Stimulated activated naive CD8-positive, alpha-beta T cell treated with anti-CD3 and anti-CD28 coated beads, Interleukin-15, Interleukin-2, amounts not matched to agents 100 ng/mL and 50 ng/mL, for 24 hours (primary cell): ENCODE measurements at regions not wholly inside any gene's neighbourhood (a gene's known extent, or its start where the extent isn't known, plus 50 kb on each side); places are given as distances from the start of the nearest gene placed in this dataset.

ENCODE experiments used
- H3K27ac Mint-ChIP-seq: one replicate; pipeline ENCODE4 v1.8.0; 2021; ENCODE audit warnings: mild to moderate bottlenecking, mixed read lengths
- H3K27me3 Mint-ChIP-seq: one replicate; pipeline ENCODE4 v1.8.0; 2021; ENCODE audit warnings: mixed read lengths
- H3K36me3 Mint-ChIP-seq: one replicate; pipeline ENCODE4 v1.8.0; 2021; ENCODE audit warnings: low read depth, mixed read lengths
- H3K4me1 Mint-ChIP-seq: one replicate; pipeline ENCODE4 v1.8.0; 2021; ENCODE audit warnings: low read depth, mixed read lengths
- H3K4me3 Mint-ChIP-seq: one replicate; pipeline ENCODE4 v1.8.0; 2021; ENCODE audit warnings: mild to moderate bottlenecking, mixed read lengths
- H3K9me3 Mint-ChIP-seq: one replicate; pipeline ENCODE4 v1.8.0; 2021; ENCODE audit warnings: mixed read lengths

DNA sequence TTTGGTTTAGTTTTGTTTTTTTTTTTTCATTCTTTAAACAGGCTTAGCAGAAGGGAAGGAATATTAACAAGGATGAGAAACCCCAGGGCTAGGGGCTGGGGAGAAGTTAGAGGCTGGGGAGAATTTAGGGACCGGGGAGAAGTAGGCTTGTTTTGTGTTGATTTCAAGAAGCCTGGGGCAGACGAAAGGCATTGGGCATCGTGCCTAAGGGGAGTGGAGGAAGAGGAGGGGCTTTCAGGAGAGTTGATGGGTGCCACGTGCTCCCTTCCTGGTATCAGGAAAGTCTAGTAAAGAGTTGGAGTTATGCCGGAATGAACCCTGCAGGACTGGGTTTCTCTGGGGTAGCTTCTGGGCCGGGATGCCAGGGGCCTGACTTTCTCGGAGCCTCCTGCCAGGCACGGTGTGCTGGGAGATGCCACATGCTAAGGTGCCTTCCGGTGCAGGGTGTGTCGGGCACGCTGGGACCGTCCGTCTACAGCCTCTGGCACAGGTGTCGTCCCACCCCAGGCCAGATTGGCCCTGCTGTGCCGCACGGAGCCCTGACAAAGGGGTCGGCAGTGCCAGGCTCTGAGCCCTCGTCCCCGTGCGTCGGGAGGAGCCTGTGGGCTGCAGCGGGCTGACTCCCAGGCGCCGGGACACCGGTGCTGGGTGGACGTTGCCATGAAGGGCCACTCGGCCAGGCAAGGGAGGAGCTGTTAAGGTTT lies 159.9 kb downstream of the OLFM1 start:
- no peaks in the 10 kb centered on the region for H3K4me1 Mint-ChIP-seq
- H3K27me3 Mint-ChIP-seq, result peaks cover 11% of the 10 kb centered on the region
- no peak overlapping the region for H3K4me3 Mint-ChIP-seq
- H3K36me3 Mint-ChIP-seq, result no peaks in the 10 kb centered on the region
- H3K27ac Mint-ChIP-seq, result no peak overlapping the region
- H3K9me3 Mint-ChIP-seq, result no peaks in the 10 kb centered on the region

DNA sequence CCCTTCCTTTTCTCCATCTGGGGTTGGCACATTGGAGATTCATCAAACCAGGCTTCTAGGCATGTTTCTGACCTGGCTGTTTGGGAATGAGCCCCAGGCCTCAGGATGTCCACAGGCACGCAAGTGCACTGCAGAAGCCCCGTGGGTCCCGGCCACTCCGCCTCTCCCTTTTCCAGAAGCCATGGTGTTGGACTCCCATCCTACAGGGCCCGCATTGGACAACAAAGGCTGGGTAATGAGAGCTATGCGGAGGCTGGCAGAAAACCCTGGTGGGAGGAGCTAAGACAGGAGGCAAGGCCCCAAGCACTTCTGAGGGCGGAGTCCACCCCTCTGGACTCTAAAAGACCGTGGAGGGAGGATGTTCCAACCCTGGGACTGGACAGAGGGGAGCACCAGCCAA lies 160.6 kb downstream of the OLFM1 start:
- no peaks in the 10 kb centered on the region for H3K36me3 Mint-ChIP-seq
- H3K4me1 Mint-ChIP-seq, result no peaks in the 10 kb centered on the region
- H3K27ac Mint-ChIP-seq, result no peak overlapping the region
- H3K4me3 Mint-ChIP-seq, result no peak overlapping the region
- no peaks in the 10 kb centered on the region for H3K9me3 Mint-ChIP-seq
- peaks cover 11% of the 10 kb centered on the region for H3K27me3 Mint-ChIP-seq

DNA sequence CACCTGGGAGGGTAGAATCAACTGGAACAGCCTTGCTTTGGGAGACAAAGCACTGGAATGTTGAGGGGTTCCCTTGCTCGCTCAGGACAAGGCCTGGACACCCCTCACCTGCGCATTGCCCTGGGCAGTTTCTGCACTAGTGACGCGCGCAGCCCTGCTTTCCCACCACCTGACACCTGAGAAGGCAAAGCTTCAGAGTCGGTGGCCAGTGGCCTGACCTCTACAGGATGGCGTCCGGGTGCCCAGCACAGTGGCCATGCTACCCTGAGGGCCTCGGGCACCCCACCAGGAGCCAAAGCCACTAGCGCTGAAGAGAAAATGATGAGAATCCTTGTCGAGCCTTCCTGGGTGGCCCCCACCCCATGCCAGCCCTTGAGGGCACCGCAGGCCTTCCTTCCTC lies 161.3 kb downstream of the OLFM1 start:
- no peaks in the 10 kb centered on the region for H3K36me3 Mint-ChIP-seq
- peaks cover 11% of the 10 kb centered on the region for H3K27me3 Mint-ChIP-seq
- no peak overlapping the region for H3K4me3 Mint-ChIP-seq
- no peaks in the 10 kb centered on the region for H3K9me3 Mint-ChIP-seq
- no peak overlapping the region for H3K27ac Mint-ChIP-seq
- H3K4me1 Mint-ChIP-seq, result no peaks in the 10 kb centered on the region

DNA sequence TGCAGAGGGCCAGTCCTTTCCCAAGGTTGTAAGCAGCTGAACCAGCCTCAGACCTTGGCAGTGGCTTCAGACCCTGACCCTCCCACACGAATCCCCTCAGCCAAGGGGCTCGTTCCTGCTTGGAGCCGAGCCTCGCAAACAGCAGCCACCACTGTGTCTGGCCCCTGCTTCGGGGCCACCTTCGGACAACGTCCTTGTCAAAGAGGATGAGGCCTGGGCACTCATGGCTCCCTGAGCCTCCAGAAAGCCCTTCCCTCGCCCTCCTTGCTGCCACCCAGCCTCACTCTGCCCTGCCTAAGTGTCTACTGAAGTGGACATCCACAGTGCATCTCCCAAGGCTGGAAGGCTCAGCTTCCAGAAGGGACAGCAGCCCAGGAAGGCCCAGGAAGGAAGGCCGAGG lies 161.7 kb downstream of the OLFM1 start:
- no peaks in the 10 kb centered on the region for H3K9me3 Mint-ChIP-seq
- H3K27me3 Mint-ChIP-seq, result peaks cover 11% of the 10 kb centered on the region
- no peak overlapping the region for H3K27ac Mint-ChIP-seq
- H3K4me3 Mint-ChIP-seq, result no peak overlapping the region
- no peaks in the 10 kb centered on the region for H3K36me3 Mint-ChIP-seq
- H3K4me1 Mint-ChIP-seq, result no peaks in the 10 kb centered on the region

DNA sequence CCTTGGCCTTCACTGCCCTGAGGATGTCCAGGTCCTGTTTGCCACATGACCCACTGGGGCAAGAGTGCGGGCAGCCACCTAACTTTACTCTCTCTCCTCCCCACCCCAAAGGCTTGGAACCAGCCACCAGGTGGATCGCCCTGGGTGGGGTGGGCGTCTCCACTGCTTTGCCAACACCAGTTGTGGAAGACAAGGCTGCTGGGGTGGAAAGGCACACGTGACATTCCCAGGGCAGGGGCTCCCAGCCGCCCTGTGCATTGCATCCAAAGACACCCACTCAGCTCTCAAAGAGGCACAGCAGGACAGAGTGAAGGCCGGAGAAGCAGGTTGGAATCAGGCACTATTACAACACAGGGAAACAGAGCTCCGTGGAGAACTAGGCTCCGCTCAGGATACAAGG lies 162.2 kb downstream of the OLFM1 start:
- H3K4me3 Mint-ChIP-seq, result no peak overlapping the region
- H3K4me1 Mint-ChIP-seq, result no peaks in the 10 kb centered on the region
- no peak overlapping the region for H3K27ac Mint-ChIP-seq
- no peaks in the 10 kb centered on the region for H3K36me3 Mint-ChIP-seq
- H3K9me3 Mint-ChIP-seq, result no peaks in the 10 kb centered on the region
- peaks cover 11% of the 10 kb centered on the region for H3K27me3 Mint-ChIP-seq

DNA sequence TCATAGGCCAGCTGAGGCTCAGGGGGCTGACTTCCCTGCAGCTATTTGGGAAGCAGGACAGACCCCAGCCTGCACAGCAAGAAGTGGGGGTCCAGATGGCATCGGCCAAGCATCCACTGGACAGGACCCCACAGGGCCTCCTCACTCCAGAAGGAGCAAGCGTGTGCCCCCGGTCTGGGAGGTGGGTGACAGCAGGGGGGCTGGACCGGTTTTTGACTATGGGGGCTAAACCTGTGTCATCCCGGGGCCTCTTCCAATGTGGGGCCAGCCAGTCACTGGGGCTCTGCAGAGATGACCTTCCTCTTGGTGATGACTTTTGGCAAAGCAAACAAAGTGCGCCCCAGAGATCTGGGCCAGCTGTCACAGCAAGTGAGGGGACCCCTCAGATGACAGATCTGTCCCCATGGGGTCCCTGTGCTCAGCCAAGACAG lies 163.9 kb downstream of the OLFM1 start:
- Mint-ChIP-seq H3K4me3 (no peak overlapping the region), H3K27ac (no peak overlapping the region), H3K36me3 (no peaks in the 10 kb centered on the region), H3K9me3 (no peaks in the 10 kb centered on the region), H3K27me3 (peaks cover 6% of the 10 kb centered on the region), H3K4me1 (no peaks in the 10 kb centered on the region)

DNA sequence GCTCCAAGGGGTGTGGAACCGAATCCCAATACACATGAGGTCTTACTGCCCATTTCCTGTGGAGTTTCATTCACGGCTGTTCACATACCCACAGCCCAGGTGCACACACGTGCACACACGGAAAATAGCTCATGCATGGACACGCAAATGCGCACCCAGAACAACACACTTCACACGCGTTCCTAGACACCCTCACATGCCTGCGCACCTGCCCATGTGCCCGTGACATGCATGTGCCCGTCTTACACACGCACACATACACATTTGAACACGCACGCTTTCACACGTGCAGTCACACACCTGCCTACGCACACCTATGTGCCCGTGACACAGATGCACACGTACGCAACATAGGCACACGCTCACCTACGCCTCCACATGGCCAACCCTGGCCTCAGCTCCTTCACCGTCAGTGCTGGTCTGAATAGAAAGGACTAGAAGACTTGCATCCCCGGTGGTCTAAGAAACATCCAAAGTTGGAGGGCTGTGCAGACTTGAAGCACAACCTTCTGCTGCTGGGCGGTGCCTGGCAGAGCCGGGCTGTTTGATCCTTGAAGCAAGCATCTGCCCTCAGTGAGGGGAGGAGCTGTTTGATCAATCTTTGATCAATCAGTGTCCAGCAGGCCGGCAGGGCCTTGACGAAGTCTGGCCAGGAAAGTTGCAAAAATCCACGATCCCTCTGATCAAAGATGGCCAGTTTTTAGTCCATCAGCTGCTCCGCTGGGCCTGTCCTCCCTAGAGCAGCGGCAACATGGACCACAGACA lies 164.7 kb downstream of the OLFM1 start:
- no peaks in the 10 kb centered on the region for H3K9me3 Mint-ChIP-seq
- peaks cover 10% of the 10 kb centered on the region for H3K27me3 Mint-ChIP-seq
- H3K4me3 Mint-ChIP-seq, result no peak overlapping the region
- H3K27ac Mint-ChIP-seq, result no peak overlapping the region
- no peaks in the 10 kb centered on the region for H3K4me1 Mint-ChIP-seq
- H3K36me3 Mint-ChIP-seq, result no peaks in the 10 kb centered on the region

DNA sequence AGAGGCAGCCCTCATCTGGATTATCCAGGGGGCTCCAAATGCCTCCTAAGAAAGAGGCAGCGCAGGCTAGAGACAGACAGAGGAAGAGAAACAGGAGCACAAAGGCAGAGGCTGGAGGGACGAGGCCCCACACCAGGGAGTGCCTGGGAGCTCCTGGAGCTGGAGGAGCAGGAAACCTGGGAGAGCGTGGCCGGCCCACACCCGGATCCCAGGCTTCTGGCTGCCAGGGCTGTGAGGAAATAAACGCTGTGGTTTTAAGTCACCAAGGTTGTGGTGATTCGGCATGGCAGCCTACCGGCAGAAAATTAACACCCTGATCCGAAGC lies 165.5 kb downstream of the OLFM1 start:
- peaks cover 10% of the 10 kb centered on the region for H3K27me3 Mint-ChIP-seq
- H3K4me3 Mint-ChIP-seq, result no peak overlapping the region
- H3K27ac Mint-ChIP-seq, result no peak overlapping the region
- no peaks in the 10 kb centered on the region for H3K4me1 Mint-ChIP-seq
- no peaks in the 10 kb centered on the region for H3K36me3 Mint-ChIP-seq
- H3K9me3 Mint-ChIP-seq, result no peaks in the 10 kb centered on the region

DNA sequence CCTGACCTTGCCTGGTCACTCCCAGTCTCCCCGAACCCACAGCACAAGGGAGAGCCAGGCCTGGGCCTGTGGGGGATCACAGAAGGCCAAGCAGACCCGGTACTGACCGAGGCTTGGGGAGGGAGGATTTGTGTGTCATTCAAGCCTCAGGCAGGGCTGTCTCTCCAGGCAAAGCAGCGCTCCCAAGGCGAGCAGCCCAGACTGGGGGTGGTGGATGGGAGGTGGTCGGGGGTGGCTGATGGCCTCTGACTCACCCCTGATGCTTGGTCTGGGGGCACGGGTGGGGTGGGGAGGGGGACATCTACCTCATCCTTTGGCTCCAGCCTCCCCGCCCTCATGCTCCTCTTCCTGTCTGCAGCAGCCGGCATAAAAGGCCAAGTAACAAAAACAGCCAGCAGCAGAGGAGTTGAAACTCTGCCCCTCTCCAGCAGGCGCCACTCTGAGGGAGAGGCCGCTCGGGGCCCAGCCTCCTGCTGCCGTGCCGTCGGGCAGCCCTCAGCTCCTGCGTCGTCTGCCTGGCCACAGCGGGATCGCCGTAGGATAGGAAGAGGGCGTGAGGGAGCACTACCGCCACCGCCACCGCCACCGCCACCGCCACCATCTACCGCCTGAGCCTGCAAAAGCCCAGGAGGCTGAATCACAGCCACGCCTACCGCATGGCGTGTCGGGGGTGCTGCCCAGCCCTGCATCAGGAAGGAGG lies 166.0 kb downstream of the OLFM1 start:
- H3K9me3 Mint-ChIP-seq, result no peaks in the 10 kb centered on the region
- peaks cover 10% of the 10 kb centered on the region for H3K27me3 Mint-ChIP-seq
- H3K27ac Mint-ChIP-seq, result no peak overlapping the region
- H3K36me3 Mint-ChIP-seq, result no peaks in the 10 kb centered on the region
- no peak overlapping the region for H3K4me3 Mint-ChIP-seq
- H3K4me1 Mint-ChIP-seq, result no peaks in the 10 kb centered on the region

DNA sequence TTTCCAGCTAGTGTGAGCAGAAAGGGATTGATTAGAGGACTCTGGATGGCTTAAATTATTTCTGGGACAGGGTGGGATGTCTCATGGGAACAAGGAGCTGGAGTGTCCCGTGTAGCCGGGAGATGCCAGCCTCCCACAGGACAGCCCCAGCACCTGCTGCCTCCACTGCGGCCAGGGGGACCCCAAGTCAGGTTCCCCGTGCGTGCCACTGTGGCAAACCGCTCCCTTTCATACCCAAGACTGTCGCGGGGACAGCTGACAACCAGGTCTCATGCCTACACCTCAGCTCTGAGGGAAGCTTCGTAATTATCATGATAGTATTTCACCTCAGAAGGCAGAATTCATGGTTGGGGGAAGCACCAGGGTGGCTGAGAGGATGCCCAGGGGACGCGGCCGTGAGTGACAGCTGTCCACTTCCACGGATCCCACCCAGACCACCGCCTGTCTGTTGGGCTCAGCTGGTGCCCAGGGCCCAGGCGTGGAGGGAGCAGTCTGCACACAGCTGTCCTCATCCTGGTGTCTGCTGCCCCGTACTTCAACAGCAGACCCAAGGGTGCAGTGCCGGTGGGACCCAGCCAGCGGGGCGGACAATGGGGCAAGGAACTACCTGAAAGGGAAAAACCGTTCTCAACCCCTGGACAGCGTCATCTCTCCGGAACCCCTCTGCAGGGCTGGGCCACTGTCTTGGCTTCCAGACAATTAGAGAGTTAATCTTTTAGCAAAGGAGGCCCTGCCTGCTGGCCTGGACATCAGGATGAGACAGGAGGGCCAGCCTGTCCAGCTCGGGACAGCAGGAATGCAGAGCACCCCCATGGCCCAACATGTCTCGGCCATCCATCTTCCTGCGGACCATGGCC lies 166.9 kb downstream of the OLFM1 start:
- no peak overlapping the region for H3K4me3 Mint-ChIP-seq
- peaks cover 10% of the 10 kb centered on the region for H3K27me3 Mint-ChIP-seq
- no peak overlapping the region for H3K27ac Mint-ChIP-seq
- no peaks in the 10 kb centered on the region for H3K4me1 Mint-ChIP-seq
- no peaks in the 10 kb centered on the region for H3K9me3 Mint-ChIP-seq
- no peaks in the 10 kb centered on the region for H3K36me3 Mint-ChIP-seq

DNA sequence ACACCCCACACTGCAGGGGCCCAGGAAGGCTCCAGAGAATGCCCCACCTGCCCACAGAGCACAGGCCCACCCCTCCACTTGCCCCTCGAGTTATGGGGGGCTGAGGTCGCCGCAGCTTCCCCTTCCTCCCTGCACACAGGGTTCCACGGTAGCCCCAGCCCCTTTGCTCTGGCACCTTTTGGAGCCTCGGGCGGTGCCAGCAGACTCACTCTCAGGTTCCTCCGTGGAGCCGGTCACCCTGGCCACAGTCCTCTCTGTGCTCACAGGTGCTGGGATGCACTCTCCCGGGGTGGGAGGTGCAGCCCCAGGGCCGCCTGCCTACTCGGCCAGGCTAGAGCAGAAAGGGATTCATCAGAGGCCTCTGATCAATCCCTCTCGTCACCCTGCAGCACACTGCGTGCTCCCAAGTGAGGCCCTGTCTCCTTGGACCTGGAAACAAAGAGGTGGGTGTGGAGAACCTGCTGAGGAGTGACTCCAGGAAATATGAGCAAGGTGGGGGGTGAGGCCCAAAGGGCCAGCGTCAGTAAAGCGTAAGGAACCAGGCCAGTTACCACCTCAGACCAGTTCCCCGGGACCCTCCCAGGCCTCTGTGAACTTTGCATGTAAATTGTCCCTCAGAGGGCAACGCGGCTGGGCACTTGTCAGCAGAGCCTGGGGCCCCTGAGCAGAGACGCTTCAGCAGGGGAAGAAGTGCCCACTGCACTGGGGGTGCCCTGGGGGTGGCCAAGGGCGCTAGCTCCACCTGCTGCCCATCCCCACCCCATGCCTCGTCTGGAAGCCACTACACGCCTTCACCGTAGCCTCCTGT lies 167.8 kb downstream of the OLFM1 start:
- Mint-ChIP-seq H3K9me3 (no peaks in the 10 kb centered on the region), H3K27ac (no peak overlapping the region), H3K36me3 (no peaks in the 10 kb centered on the region), H3K4me1 (no peaks in the 10 kb centered on the region), H3K27me3 (peaks cover 10% of the 10 kb centered on the region), H3K4me3 (no peak overlapping the region)

DNA sequence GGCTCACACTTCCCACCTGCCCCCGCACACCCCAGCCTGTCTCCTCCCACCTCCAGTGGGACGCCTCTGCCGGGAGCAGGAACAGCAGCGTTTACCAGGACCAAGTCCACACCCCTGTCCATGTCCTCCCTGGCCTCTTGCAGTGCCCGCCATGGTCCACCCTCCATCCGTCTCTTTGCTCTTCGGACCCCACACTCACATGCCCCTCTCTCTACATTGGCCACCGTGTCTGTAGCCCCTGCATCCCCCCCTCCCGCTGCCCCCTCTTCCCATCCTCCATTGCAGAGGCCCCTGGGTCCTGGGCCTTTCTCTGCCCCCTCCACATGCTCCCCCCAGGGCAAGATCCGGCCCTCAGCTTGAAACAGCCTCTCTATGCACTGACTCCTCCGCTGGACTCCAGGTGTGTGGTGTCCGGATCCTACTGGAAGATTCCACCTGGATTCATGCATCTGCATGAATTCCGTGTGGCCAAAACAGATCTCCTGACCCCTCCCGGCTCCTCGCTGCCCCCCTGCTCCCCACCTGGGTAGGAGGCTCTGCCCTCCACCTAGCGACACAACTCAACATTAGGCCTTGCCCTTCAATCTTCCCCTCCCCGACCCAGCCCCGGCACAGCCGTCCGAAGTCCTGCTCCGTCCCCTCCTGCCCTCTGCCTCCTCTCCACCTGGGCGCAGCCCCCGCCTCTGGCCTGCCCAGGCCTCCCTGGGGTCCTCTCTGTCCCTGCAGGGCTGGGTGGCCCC lies 168.5 kb downstream of the OLFM1 start:
- no peaks in the 10 kb centered on the region for H3K36me3 Mint-ChIP-seq
- H3K4me3 Mint-ChIP-seq, result no peak overlapping the region
- no peaks in the 10 kb centered on the region for H3K9me3 Mint-ChIP-seq
- H3K27me3 Mint-ChIP-seq, result peaks cover 10% of the 10 kb centered on the region
- H3K4me1 Mint-ChIP-seq, result no peaks in the 10 kb centered on the region
- H3K27ac Mint-ChIP-seq, result no peak overlapping the region

DNA sequence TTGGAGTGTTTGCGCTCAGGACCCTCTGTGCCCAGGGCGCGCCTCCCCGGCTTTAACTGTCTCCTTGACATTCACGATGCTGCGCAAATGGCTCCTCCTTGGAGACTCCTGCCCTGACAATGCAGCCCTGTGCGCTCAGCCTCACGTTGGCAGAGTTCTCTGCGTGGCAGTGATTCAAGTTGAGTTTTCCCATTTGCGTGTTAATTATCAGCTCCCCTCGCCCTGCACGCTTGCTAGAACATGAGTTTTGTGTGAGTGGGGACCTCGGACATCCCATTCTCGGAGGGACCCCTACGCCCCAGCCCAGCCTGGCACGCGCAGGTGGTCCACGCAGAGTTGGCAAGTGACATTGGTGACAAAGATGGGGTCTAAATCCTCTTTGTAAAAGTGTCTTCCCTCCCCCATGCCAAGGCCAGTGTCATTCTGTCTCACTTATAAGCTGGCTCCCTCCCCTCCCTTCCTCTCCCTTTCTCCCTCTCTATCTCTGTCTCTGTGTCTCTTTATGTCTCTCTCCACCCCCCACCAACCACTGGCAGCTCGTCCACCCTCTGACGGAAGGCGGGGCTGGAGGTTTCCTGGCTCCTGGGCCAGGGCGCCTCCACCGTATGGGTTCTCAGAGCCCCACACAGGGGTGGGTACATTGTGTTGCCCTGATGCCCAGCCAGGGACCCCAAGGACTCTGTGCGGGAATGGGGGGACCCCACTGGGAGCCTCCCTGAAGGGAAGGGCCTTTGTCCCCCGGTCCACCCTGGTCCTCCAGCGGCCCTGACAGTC lies 169.3 kb downstream of the OLFM1 start:
- H3K9me3 Mint-ChIP-seq, result no peaks in the 10 kb centered on the region
- H3K27me3 Mint-ChIP-seq, result peaks cover 10% of the 10 kb centered on the region
- no peak overlapping the region for H3K4me3 Mint-ChIP-seq
- H3K36me3 Mint-ChIP-seq, result no peaks in the 10 kb centered on the region
- no peak overlapping the region for H3K27ac Mint-ChIP-seq
- no peaks in the 10 kb centered on the region for H3K4me1 Mint-ChIP-seq
